ENCODE measurements at regions not wholly inside any gene's neighbourhood (a gene's known extent, or its start where the extent isn't known, plus 50 kb on each side); places are given as distances from the start of the nearest gene placed in this dataset.

DNA sequence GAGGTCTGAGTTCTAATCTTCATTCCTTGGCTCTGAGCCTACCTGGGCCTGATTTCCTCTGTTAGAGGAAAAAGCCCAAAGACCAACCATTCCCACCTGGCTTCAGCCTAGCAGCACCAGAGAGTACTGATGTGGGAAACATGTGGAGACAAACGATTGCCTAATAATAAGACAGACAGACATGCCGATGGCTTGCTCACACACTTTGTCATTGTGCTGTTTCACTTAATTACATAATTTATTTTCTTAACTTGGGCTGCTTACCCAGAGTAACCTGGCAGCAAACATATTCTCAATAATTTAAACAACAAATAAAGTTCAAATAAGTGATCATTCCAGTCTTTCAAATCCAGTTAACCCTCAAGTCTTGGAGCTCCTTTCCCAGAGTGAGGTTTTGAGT is 83.4 kb downstream of the MAF start (continued):
- TF ChIP-seq, protein P1, sequence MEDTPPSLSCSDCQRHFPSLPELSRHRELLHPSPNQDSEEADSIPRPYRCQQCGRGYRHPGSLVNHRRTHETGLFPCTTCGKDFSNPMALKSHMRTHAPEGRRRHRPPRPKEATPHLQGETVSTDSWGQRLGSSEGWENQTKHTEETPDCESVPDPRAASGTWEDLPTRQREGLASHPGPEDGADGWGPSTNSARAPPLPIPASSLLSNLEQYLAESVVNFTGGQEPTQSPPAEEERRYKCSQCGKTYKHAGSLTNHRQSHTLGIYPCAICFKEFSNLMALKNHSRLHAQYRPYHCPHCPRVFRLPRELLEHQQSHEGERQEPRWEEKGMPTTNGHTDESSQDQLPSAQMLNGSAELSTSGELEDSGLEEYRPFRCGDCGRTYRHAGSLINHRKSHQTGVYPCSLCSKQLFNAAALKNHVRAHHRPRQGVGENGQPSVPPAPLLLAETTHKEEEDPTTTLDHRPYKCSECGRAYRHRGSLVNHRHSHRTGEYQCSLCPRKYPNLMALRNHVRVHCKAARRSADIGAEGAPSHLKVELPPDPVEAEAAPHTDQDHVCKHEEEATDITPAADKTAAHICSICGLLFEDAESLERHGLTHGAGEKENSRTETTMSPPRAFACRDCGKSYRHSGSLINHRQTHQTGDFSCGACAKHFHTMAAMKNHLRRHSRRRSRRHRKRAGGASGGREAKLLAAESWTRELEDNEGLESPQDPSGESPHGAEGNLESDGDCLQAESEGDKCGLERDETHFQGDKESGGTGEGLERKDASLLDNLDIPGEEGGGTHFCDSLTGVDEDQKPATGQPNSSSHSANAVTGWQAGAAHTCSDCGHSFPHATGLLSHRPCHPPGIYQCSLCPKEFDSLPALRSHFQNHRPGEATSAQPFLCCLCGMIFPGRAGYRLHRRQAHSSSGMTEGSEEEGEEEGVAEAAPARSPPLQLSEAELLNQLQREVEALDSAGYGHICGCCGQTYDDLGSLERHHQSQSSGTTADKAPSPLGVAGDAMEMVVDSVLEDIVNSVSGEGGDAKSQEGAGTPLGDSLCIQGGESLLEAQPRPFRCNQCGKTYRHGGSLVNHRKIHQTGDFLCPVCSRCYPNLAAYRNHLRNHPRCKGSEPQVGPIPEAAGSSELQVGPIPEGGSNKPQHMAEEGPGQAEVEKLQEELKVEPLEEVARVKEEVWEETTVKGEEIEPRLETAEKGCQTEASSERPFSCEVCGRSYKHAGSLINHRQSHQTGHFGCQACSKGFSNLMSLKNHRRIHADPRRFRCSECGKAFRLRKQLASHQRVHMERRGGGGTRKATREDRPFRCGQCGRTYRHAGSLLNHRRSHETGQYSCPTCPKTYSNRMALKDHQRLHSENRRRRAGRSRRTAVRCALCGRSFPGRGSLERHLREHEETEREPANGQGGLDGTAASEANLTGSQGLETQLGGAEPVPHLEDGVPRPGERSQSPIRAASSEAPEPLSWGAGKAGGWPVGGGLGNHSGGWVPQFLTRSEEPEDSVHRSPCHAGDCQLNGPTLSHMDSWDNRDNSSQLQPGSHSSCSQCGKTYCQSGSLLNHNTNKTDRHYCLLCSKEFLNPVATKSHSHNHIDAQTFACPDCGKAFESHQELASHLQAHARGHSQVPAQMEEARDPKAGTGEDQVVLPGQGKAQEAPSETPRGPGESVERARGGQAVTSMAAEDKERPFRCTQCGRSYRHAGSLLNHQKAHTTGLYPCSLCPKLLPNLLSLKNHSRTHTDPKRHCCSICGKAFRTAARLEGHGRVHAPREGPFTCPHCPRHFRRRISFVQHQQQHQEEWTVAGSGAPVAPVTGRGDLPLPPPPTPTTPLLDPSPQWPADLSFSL (CRISPR knock-in tag; IDR thresholded peaks at IDR 0.05) = no peak
- TF ChIP-seq ZNF207 (IDR thresholded peaks at IDR 0.05; ENCODE audit: borderline replicate concordance) (no peak), DMAP1 (CRISPR knock-in tag; IDR thresholded peaks at IDR 0.05) (no peak)

DNA sequence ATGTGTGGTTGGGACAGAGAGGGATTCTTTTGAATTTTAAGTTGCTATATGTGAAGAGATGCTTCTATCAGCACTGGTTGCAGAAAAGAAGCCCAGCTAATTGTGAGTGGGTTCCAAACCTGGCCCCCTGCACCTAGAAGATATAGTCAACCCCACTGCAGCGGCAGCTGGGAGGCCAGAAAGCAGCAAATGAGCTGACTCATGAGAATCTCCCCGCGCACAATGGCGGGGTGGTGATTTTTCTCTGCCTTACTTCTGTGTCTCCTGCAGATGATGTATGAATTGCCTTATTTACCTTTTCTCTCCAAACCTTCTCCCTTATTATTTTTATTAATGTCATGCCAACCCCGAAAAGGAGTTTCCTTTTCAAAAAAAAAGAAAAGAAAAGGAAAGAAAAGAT is 89.7 kb downstream of the MAF start:
- in situ Hi-C loops (cut with HindIII; ENCODE audit: extremely low pct_ligation_motif_present, low pct_unique_long_range_greater_than_20kb) = no loop called here

More for the DNA sequence above, 89.7 kb downstream of the MAF start:
- H3K9me3 ChIP-seq (ENCODE audit: low read length) = no peaks in the 10 kb centered on the region
- no peaks in the 10 kb centered on the region for H3K4me1 ChIP-seq (ENCODE audit: insufficient read depth, low read length)
- FAIRE-seq (no peak), ATAC-seq (no peak), DNase-seq (ENCODE audit: low spot score) (no peak)
- no TSS peak for BruUV-seq (replicated peaks)
- H3K27ac ChIP-seq (ENCODE audit: extremely low read length, insufficient read depth, low read length) = no peak overlapping the region
- no peak overlapping the region for H3K9ac ChIP-seq (ENCODE audit: insufficient read depth, low read depth, low read length)
- H3K4me2 ChIP-seq (ENCODE audit: low read depth, low read length) = no peak overlapping the region
- peak; percentile 77 for TF ChIP-seq MAFF (IDR thresholded peaks at IDR 0.05; ENCODE audit: low read depth, low read length)
- TF ChIP-seq MAFK (conservative IDR thresholded peaks at IDR 0.05 in 1 of 2, IDR thresholded peaks at IDR 0.05 in 1 of 2; ENCODE audit: low read length in 2 of 2) = peak; percentile 68 to 85
- TF ChIP-seq ZNF816 (CRISPR knock-in tag; IDR thresholded peaks at IDR 0.05; ENCODE audit: borderline replicate concordance) = no peak
- CTCF ChIA-PET (ENCODE audit: low intra/inter-chr PET ratio, low total read pairs) = no interaction called here
- no peaks in the 10 kb centered on the region for H4K20me1 ChIP-seq (ENCODE audit: insufficient read depth, low read length)
- no peaks in the 10 kb centered on the region for H3K36me3 ChIP-seq (replicated peaks in 1 of 2; ENCODE audit: control insufficient read depth in 1 of 2, insufficient read depth in 2 of 2, low read length in 2 of 2)
- WGBS (ENCODE audit: low lambda C conversion rate) = 56% methylated on average over 5 of the region's 5 CpGs
- H2AFZ ChIP-seq (ENCODE audit: low read length) = no peak overlapping the region
- POLR2A ChIA-PET = no interaction called here
- intact Hi-C loops (cut with micrococcal nuclease; ENCODE audit: unreplicated experiment) = no loop called here
- H3K4me3 ChIP-seq (replicated peaks in 1 of 3; ENCODE audit: insufficient read depth in 1 of 3, low read depth in 2 of 3, low read length in 3 of 3) = no peak overlapping the region
- peaks cover 2 to 14% of the 10 kb centered on the region in 2 experiments; a peak in 3 of 5 replicates for H3K27me3 ChIP-seq (ENCODE audit: control insufficient read depth in 1 of 2, insufficient read depth in 2 of 2, low read length in 2 of 2)
- no peaks in the 10 kb centered on the region for H3K79me2 ChIP-seq (ENCODE audit: insufficient read depth, low read length)
